Glutamatergic neuron (in vitro differentiated cells): ENCODE measurements at regions not wholly inside any gene's neighbourhood (a gene's known extent, or its start where the extent isn't known, plus 50 kb on each side); places are given as distances from the start of the nearest gene placed in this dataset.
"Not testable (repeated sequence)": the region's sequence is repeated elsewhere in the genome, so short reads cannot be mapped to it uniquely, and the experiment has no call there.

Experiments used
- DNase-seq: peaks from one replicate; pipeline ENCODE4 v3.0.0; 2022
- H3K27ac Mint-ChIP-seq: one replicate; pipeline ENCODE4 v1.8.0; 2020; ENCODE audit warnings: mild to moderate bottlenecking, mixed read lengths, inconsistent platforms; ENCODE audit not compliant: unreplicated experiment
- H3K27me3 Mint-ChIP-seq: one replicate; pipeline ENCODE4 v1.8.0; 2020; ENCODE audit warnings: mild to moderate bottlenecking, moderate library complexity, mixed read lengths, inconsistent platforms; ENCODE audit not compliant: unreplicated experiment
- H3K36me3 Mint-ChIP-seq: one replicate; pipeline ENCODE4 v1.8.0; 2020; ENCODE audit warnings: mild to moderate bottlenecking, mixed read lengths, inconsistent platforms; ENCODE audit not compliant: unreplicated experiment
- H3K4me1 Mint-ChIP-seq: one replicate; pipeline ENCODE4 v1.8.0; 2020; ENCODE audit warnings: mild to moderate bottlenecking, low read depth, mixed read lengths, inconsistent platforms; ENCODE audit not compliant: unreplicated experiment
- H3K4me3 Mint-ChIP-seq: one replicate; pipeline ENCODE4 v1.8.0; 2020; ENCODE audit warnings: mild to moderate bottlenecking, mixed read lengths, inconsistent platforms; ENCODE audit not compliant: unreplicated experiment
- H3K9me3 Mint-ChIP-seq: one replicate; pipeline ENCODE4 v1.8.0; 2020; ENCODE audit warnings: mild to moderate bottlenecking, moderate library complexity, mixed read lengths, inconsistent platforms; ENCODE audit not compliant: unreplicated experiment
- CTCF ChIP-seq: fragments of 200-600 bp; sonication (generic); IDR thresholded peaks from one replicate; pipeline ENCODE4 v1.5.0; 2021; ENCODE audit not compliant: partially characterized antibody, unreplicated experiment

GRCh38 chr3:11713171-11713570 is 69.5 kb upstream of the VGLL4 start:
- Mint-ChIP-seq H3K27ac (no peak overlapping the region), H3K4me1 (no peaks in the 10 kb centered on the region), H3K9me3 (no peaks in the 10 kb centered on the region), H3K27me3 (peaks cover under 1% of the 10 kb centered on the region), H3K4me3 (no peak overlapping the region), H3K36me3 (no peaks in the 10 kb centered on the region)
- TF ChIP-seq CTCF = no peak
- no peak for DNase-seq

GRCh38 chr3:11712646-11713045 is 68.9 kb upstream of the VGLL4 start:
- Mint-ChIP-seq H3K27me3 (no peaks in the 10 kb centered on the region), H3K9me3 (no peaks in the 10 kb centered on the region), H3K4me1 (no peaks in the 10 kb centered on the region), H3K36me3 (no peaks in the 10 kb centered on the region), H3K27ac (no peak overlapping the region), H3K4me3 (no peak overlapping the region)
- TF ChIP-seq CTCF = no peak
- DNase-seq = no peak

GRCh38 chr3:11711876-11712275 is 68.2 kb upstream of the VGLL4 start:
- DNase-seq = no peak
- H3K27me3 Mint-ChIP-seq = peaks cover 2% of the 10 kb centered on the region
- no peak for TF ChIP-seq CTCF
- no peaks in the 10 kb centered on the region for H3K4me1 Mint-ChIP-seq
- H3K4me3 Mint-ChIP-seq = no peak overlapping the region
- H3K27ac Mint-ChIP-seq = no peak overlapping the region
- H3K9me3 Mint-ChIP-seq = no peaks in the 10 kb centered on the region
- no peaks in the 10 kb centered on the region for H3K36me3 Mint-ChIP-seq

GRCh38 chr3:11709782-11710181 is 66.1 kb upstream of the VGLL4 start:
- peaks cover 2% of the 10 kb centered on the region for H3K27me3 Mint-ChIP-seq
- no peak overlapping the region for H3K27ac Mint-ChIP-seq
- no peaks in the 10 kb centered on the region for H3K4me1 Mint-ChIP-seq
- no peak overlapping the region for H3K4me3 Mint-ChIP-seq
- H3K9me3 Mint-ChIP-seq = peaks cover 2% of the 10 kb centered on the region
- TF ChIP-seq CTCF = no peak
- DNase-seq = no peak
- no peaks in the 10 kb centered on the region for H3K36me3 Mint-ChIP-seq

- DNase-seq, H3K27me3 Mint-ChIP-seq, H3K4me1 Mint-ChIP-seq, H3K4me3 Mint-ChIP-seq, H3K9me3 Mint-ChIP-seq, H3K36me3 Mint-ChIP-seq, H3K27ac Mint-ChIP-seq: not testable (repeated sequence)
Observed at GRCh38 chr3:11707084-11707483, 63.4 kb upstream of the VGLL4 start.

- no peak overlapping the region for H3K4me3 Mint-ChIP-seq
- no peaks in the 10 kb centered on the region for H3K36me3 Mint-ChIP-seq
- no peak for TF ChIP-seq CTCF
- no peak for DNase-seq
- peaks cover 2% of the 10 kb centered on the region for H3K27me3 Mint-ChIP-seq
- H3K27ac Mint-ChIP-seq = no peak overlapping the region
- H3K9me3 Mint-ChIP-seq = peaks cover 2% of the 10 kb centered on the region
- H3K4me1 Mint-ChIP-seq = no peaks in the 10 kb centered on the region
Observed at GRCh38 chr3:11706604-11707003, 62.9 kb upstream of the VGLL4 start.
